ENCODE measurements at regions not wholly inside any gene's neighbourhood (a gene's known extent, or its start where the extent isn't known, plus 50 kb on each side); places are given as distances from the start of the nearest gene placed in this dataset.
A peak's percentile ranks its signal among the peaks of the same experiment; 100 is the strongest.

GRCh38 chr5:123294544-123294943 lies 128.7 kb downstream of the CEP120 start:
- no peaks in the 10 kb centered on the region for H3K36me3 ChIP-seq
- TF ChIP-seq CTCF (IDR thresholded peaks at IDR 0.05), result no peak
- H3K27ac ChIP-seq, result no peak overlapping the region
- H3K4me1 ChIP-seq, result no peaks in the 10 kb centered on the region
- peaks cover 0 to 7% of the 10 kb centered on the region in 2 donors for H3K9me3 ChIP-seq
- no peak overlapping the region for H3K4me3 ChIP-seq
- DNase-seq (ENCODE audit: low spot score), result no peak
- H3K27me3 ChIP-seq, result no peaks in the 10 kb centered on the region

GRCh38 chr5:123289210-123289609 lies 134.0 kb downstream of the CEP120 start:
- Histone ChIP-seq H3K9me3 (peaks cover 0 to 6% of the 10 kb centered on the region in 2 donors), H3K27me3 (no peaks in the 10 kb centered on the region), H3K4me1 (no peaks in the 10 kb centered on the region), H3K36me3 (no peaks in the 10 kb centered on the region), H3K4me3 (no peak overlapping the region), H3K27ac (no peak overlapping the region)
- TF ChIP-seq CTCF (IDR thresholded peaks at IDR 0.05), result no peak
- no peak for DNase-seq (ENCODE audit: low spot score)

GRCh38 chr5:123287881-123288280 lies 135.3 kb downstream of the CEP120 start:
- H3K36me3 ChIP-seq, result no peaks in the 10 kb centered on the region
- no peaks in the 10 kb centered on the region for H3K27me3 ChIP-seq
- H3K9me3 ChIP-seq, result peaks cover 0 to 6% of the 10 kb centered on the region in 2 donors
- no peak overlapping the region for H3K27ac ChIP-seq
- no peak for DNase-seq (ENCODE audit: low spot score)
- H3K4me1 ChIP-seq, result no peaks in the 10 kb centered on the region
- no peak for TF ChIP-seq CTCF (IDR thresholded peaks at IDR 0.05)
- no peak overlapping the region for H3K4me3 ChIP-seq

GRCh38 chr5:123286891-123287290 lies 136.3 kb downstream of the CEP120 start:
- Histone ChIP-seq H3K36me3 (no peaks in the 10 kb centered on the region), H3K4me3 (no peak overlapping the region), H3K4me1 (no peaks in the 10 kb centered on the region), H3K27me3 (no peaks in the 10 kb centered on the region), H3K9me3 (peaks cover 0 to 6% of the 10 kb centered on the region in 2 donors), H3K27ac (no peak overlapping the region)
- no peak for TF ChIP-seq CTCF (IDR thresholded peaks at IDR 0.05)
- no peak for DNase-seq (ENCODE audit: low spot score)

GRCh38 chr5:123285122-123286023 lies 137.8 kb downstream of the CEP120 start:
- Histone ChIP-seq H3K36me3 (no peaks in the 10 kb centered on the region), H3K4me1 (no peaks in the 10 kb centered on the region), H3K27me3 (no peaks in the 10 kb centered on the region), H3K27ac (no peak overlapping the region), H3K9me3 (peaks cover 0 to 6% of the 10 kb centered on the region in 2 donors), H3K4me3 (peak overlapping the region; percentile 16 to 35)
- DNase-seq (ENCODE audit: low spot score), result no peak
- TF ChIP-seq CTCF (IDR thresholded peaks at IDR 0.05), result no peak
